Bronchial epithelial cell (primary cell): ENCODE measurements at regions not wholly inside any gene's neighbourhood (a gene's known extent, or its start where the extent isn't known, plus 50 kb on each side); places are given as distances from the start of the nearest gene placed in this dataset.

ENCODE experiments used
- DNase-seq: peaks from one replicate; pipeline ENCODE4 v3.0.0-alpha.2; 2010; ENCODE audit warnings: low read depth
- FAIRE-seq: peaks from 2 replicates; lab custom pipeline; 2011; peaks lifted over from hg19 to GRCh38; lab: Jason Lieb, UNC
- H3K27me3 ChIP-seq: 2 replicates; pipeline ENCODE4 v1.5.1; 2011; ENCODE audit warnings: low read length; ENCODE audit not compliant: control insufficient read depth, insufficient read depth
- H3K36me3 ChIP-seq: 2 replicates; pipeline ENCODE4 v1.5.1; 2011; ENCODE audit warnings: low read length; ENCODE audit not compliant: control insufficient read depth, insufficient read depth
- H3K4me3 ChIP-seq: 2 replicates; pipeline ENCODE4 v1.5.1; 2011; ENCODE audit warnings: mild to moderate bottlenecking, low read depth, low read length, control low read depth
- CTCF ChIP-seq: IDR thresholded peaks from 2 replicates; pipeline ENCODE4 v1.5.1; 2011; ENCODE audit warnings: mild to moderate bottlenecking, moderate library complexity, low read length, control low read depth, inconsistent platforms; ENCODE audit not compliant: insufficient read depth, severe bottlenecking

GRCh38 chr2:12844511-12844910 is 127.8 kb downstream of the TRIB2 start:
- no peak for TF ChIP-seq CTCF
- FAIRE-seq (no peak), DNase-seq (no peak)
- no peaks in the 10 kb centered on the region for H3K27me3 ChIP-seq
- no peaks in the 10 kb centered on the region for H3K36me3 ChIP-seq
- H3K4me3 ChIP-seq, result no peak overlapping the region

GRCh38 chr2:12847694-12848575 is 131.2 kb downstream of the TRIB2 start:
- DNase-seq, result no peak
- H3K4me3 ChIP-seq, result no peak overlapping the region
- no peak for TF ChIP-seq CTCF
- no peaks in the 10 kb centered on the region for H3K36me3 ChIP-seq
- no peaks in the 10 kb centered on the region for H3K27me3 ChIP-seq
- no peak for FAIRE-seq

- Histone ChIP-seq H3K27me3 (no peaks in the 10 kb centered on the region), H3K4me3 (no peak overlapping the region), H3K36me3 (no peaks in the 10 kb centered on the region)
- DNase-seq (no peak), FAIRE-seq (no peak)
- no peak for TF ChIP-seq CTCF
These were observed 135.4 kb downstream of the TRIB2 start for GRCh38 chr2:12852135-12852534.

GRCh38 chr2:12854001-12854530 is 137.3 kb downstream of the TRIB2 start:
- FAIRE-seq (no peak), DNase-seq (no peak)
- H3K36me3 ChIP-seq, result no peaks in the 10 kb centered on the region
- H3K27me3 ChIP-seq, result no peaks in the 10 kb centered on the region
- no peak for TF ChIP-seq CTCF
- no peak overlapping the region for H3K4me3 ChIP-seq

GRCh38 chr2:12855508-12855907 is 138.8 kb downstream of the TRIB2 start:
- no peaks in the 10 kb centered on the region for H3K36me3 ChIP-seq
- TF ChIP-seq CTCF, result no peak
- FAIRE-seq (no peak), DNase-seq (peak; percentile 22)
- H3K27me3 ChIP-seq, result no peaks in the 10 kb centered on the region
- H3K4me3 ChIP-seq, result no peak overlapping the region
